ENCODE measurements at regions not wholly inside any gene's neighbourhood (a gene's known extent, or its start where the extent isn't known, plus 50 kb on each side); places are given as distances from the start of the nearest gene placed in this dataset.
"Not testable (repeated sequence)": the region's sequence is repeated elsewhere in the genome, so short reads cannot be mapped to it uniquely, and the experiment has no call there.

DNA sequence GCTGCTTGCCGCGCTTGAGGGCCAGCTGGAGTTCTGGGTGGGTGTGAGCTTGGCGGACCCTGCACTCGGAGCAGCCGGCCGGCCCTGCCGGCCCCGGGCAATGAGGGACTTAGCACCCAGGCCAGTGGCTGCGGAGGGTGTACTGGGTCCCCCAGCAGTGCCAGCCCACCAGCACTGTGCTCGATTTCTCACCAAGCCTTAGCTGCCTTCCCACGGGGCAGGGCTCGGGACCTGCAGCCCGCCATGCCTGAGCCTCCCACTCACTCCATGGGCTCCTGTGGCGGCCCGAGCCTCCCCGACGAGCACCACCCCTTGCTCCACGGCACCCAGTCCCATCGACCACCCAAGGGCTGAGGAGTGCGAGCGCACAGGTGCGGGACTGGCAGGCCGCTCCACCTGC lies 341.3 kb upstream of the CNTNAP5 start:
- not testable (repeated sequence) for TF ChIP-seq POLR2AphosphoS5 (IDR thresholded peaks at IDR 0.05); POLR2A (IDR thresholded peaks at IDR 0.05); CTCF (IDR thresholded peaks at IDR 0.05); EP300 (IDR thresholded peaks at IDR 0.05; ENCODE audit: low read depth)
